ENCODE measurements at regions not wholly inside any gene's neighbourhood (a gene's known extent, or its start where the extent isn't known, plus 50 kb on each side); places are given as distances from the start of the nearest gene placed in this dataset.

- no peak for DNase-seq
Observed at GRCh38 chr1:59101518-59101917, 195.4 kb upstream of the FGGY start.

DNA sequence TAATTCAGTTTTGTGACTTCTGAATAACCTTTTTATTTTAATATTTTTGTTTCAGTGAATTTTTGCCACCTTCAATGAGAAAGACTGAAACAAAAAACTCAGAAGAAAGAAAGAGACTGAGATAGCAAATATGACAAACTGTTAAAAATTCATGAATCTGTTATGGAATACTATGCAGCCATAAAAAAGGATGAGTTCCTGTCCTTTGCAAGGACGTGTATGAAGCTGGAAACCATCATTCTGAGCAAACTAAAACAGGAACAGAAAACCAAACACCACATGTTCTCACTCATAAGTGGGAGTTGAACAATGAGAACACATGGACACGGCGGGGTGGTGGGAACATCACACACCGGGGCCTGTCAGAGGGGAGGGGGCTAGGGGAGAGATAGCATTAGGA is 193.4 kb upstream of the FGGY start:
- DNase-seq: no peak

DNA sequence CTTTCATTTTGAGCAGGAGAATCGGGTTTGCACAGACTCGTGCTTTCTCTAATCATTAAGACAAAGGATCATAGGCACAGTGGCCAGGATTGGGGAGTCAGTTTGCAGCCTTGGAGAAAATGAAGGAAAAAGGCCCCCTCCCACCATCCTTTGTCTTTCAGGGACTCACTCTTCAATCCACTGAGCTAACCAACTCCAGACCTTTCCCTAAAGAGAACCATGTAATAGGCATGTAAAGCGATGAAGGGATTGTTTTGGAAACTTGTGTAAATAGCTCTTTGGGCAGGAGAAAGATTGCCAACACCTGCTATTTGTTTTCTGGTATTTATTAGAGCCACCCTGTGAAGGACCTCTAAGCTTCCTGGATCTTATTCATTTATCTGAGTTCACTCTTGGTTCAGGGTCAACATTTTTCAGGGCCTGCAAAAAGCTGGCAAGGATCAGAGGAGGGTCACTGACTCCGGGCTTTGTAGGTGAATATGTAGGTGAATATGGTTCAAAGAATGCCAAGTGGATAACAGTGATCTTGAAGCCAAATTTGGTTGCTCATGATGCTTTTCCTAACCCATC is 192.6 kb upstream of the FGGY start:
- no peak for DNase-seq

GRCh38 chr1:59105548-59106507 is 191.1 kb upstream of the FGGY start:
- no peak for DNase-seq

DNA sequence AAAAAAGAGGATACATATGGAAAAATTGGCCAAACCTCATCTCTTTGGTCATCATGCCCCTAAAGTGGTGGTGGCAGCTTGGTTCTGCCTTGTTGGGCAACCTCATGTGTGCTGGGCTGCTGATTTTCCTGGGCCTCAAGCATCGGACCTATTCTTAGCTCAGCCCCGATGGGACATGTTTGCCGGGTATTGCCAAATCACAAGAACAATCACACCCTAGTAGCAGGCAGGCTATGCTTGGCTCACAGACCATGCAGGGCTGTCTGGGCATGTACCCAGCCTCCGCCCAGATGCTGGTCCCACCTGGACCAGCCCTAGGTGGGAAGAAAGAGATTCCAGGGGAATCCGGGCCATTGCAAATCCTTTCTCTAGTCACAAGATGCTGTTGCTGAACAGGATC is 189.4 kb upstream of the FGGY start:
- DNase-seq: no peak

DNA sequence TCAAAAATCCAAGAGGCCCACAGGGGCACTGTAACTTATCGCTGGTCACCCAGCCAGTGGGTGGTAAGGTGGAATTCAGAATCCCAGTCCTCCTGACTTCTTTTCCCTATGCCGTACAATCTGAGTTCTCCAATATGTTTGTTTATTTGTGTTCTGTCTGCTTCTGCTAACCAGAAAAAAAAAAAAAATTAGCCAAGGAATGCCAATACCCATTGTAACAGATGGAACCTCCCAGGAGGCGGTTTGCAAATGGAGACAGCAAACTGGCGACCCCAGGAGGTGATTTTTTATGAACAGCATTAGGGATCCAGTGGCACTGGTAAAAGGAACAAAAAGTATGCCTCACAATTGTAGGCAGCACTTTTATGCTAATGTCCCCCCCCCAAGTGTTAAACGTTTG is 189.0 kb upstream of the FGGY start:
- DNase-seq: no peak

GRCh38 chr1:59108481-59109317 is 188.2 kb upstream of the FGGY start:
- DNase-seq: no peak

- DNase-seq: no peak
Observed at GRCh38 chr1:59110271-59110670, 186.6 kb upstream of the FGGY start.

GRCh38 chr1:59113876-59114457 is 182.9 kb upstream of the FGGY start:
- DNase-seq: no peak

GRCh38 chr1:59115865-59116264 is 181.0 kb upstream of the FGGY start:
- DNase-seq: no peak

DNA sequence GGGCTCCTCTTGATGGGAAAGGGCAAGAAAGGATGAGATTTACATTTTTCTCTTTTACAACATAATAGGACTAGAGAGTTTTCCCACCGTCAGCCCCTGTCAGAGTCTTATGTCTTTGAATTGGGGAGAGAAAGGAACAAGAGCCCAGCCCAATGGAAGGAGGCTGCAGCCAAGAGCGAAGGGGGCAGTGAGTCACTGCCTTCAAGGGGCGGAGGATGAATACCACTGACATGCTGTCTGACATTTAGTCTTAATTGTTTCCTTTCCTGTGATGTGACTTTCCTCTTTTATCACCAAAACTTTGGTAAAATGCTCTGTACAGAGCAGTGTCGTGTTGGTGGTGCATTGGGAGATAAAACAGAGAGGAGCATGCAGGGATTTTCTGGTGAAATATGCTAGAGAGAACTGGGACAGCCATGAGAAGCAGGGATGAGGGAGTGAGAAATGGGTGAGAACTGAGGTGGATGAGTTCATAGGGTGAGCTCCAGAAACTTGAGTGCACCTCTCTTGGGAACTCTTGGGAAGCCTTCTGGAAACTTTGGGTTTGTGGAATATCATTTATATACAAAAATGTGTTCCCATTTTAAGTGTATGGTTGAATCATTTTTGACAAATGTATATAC is 179.9 kb upstream of the FGGY start:
- no peak for DNase-seq

- DNase-seq: no peak
Observed at GRCh38 chr1:59122527-59122926, 174.4 kb upstream of the FGGY start.

DNA sequence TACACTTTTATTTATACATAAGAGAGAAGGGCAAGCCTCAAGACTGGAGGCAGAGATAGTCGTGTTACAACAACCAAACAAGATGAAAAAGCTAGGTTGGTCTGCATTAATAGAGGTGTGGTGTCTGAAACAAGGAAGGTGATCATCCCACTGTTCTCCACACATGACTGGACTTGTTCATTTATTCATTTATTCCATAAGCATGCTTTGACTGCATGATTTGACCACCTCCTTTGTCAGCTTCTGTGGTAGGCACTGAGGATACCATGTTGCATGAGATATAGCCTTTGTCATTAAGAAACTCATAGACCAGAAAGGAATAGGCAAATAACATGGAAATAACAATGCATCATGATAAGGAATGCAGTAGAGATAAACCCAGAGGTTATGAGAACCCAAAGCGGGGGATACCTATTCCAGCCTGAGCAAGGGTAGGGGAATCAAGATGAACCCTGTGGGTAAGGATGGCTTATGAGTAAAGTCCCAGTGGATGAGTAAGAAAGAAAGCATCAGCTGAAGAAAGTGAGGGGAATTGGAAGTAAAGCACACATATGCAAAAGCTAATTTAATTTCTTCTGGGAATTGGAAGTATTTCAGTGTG is 173.7 kb upstream of the FGGY start:
- no peak for DNase-seq

GRCh38 chr1:59124166-59124565 is 172.7 kb upstream of the FGGY start:
- no peak for DNase-seq

DNA sequence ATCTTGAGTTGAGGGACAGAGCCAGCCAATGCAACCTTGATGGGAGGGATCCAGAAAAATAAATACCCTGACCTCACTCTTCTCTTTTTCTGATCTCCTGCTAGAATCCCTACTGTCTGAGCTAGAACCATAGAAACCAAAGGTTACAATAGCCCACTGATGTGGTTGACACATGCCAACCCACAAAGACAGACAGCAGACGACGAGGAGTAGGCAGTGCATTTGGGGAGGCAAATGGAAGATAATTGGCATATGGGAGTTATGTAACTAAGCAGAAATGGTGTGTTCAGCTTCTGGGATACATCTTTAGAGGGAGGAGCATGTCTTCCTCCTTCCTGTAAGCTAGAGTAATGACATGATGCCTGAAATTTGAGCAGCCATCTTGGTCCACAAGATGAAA is 171.7 kb upstream of the FGGY start:
- DNase-seq: no peak

DNA sequence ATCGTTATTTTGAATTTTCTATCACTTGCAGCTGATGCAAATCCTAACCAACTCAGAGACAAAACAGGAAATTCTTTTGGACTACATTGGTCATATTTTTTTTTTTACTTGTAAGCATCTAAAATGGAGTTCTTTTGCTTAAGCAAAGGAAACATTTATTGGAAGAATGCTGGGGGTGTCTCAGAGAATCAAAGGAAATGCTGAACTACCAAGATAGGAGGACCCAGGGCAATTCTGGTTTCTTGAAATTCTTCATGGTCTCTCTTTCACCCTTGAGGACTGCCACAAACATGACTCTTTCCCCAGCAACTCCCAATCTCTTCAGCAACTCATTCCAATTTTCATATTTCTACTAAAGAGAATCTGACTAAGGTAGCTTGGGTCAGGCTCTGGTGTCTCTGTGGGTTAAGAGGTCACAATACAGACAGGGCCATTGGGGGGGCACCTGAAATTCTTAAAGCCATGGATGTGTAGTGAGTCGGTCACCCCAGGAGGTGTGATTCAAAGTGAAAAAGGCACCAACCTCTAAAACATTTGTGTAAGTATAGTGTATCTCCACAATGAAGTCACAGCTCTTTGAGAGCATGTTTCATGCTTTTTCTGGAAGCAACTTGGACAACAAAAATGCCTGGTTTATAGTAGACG is 171.1 kb upstream of the FGGY start:
- no peak for DNase-seq

DNA sequence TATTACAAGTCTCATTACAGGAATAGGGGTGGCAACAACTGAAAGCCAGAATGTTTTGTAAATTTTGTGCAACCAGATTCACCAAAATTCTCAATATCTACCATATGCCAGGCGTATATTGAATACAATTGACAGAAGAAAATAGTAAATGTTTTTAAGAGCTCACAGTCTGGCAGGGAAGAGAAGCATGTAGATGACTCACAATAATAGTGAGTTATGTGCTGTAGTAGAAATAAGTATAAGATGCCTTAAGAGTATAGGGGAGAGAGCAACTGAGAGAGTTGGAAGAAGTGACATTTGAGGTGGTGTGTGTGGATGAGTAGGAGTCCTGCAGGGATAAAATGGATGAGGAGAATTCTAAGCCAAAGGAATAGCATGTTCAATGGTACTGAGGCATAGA is 170.5 kb upstream of the FGGY start:
- DNase-seq: no peak

- no peak for DNase-seq
Observed at GRCh38 chr1:59128239-59128736, 168.6 kb upstream of the FGGY start.

DNA sequence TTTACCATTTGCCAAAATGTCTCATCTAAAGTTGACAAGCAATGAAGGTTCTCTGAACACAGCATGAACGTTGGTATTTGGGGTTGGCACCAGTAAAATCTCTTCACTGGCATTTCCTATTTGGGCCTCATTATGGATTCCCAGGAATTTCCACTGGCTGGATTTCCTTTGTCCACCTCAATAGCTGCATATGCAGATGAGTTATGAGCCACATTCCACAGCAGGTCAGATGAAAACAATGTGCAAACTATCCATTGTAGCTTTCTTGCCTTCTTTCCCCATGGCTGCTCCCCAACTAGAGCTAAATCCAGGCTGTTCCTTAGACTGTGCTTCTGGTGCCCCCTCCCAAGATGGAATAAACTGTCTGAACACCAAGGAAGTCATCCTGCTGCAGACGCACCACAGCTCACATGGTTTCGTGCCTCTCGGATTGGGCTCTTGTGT is 168.1 kb upstream of the FGGY start:
- no peak for DNase-seq

DNA sequence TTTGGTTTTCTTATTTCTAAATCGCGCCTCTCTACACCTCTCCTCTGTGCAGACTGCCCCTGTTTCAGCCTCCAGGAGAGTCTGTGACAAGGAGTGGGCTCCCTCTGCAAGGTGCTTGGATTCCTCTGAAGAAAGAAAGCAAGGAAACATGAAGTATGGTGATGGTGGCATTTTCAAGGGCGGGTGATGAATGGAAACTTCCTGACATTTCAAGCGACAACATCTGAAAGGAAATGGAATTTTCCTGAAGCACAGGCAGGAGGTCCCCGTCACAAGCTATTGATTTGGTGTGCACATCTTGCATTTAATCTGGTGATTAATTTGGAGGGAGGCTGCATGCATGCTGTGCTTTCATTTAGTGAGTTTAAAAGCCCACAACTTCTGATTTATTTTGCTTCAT is 164.6 kb upstream of the FGGY start:
- DNase-seq: no peak

- no peak for DNase-seq
Observed at GRCh38 chr1:59133997-59134396, 162.9 kb upstream of the FGGY start.

All from NCI-H1092 (cell line).